Mesendoderm (in vitro differentiated cells): ENCODE measurements at regions not wholly inside any gene's neighbourhood (a gene's known extent, or its start where the extent isn't known, plus 50 kb on each side); places are given as distances from the start of the nearest gene placed in this dataset.

Experiments
- DNase-seq: peaks from one replicate; pipeline ENCODE4 v3.0.0; 2013
- H2AK5ac ChIP-seq: 2 replicates; pipeline ENCODE4 v1.6.1; 2013; ENCODE audit warnings: low read length, inconsistent platforms
- H2BK120ac ChIP-seq: 2 replicates; pipeline ENCODE4 v1.6.1; 2013; ENCODE audit warnings: low read depth, mild to moderate bottlenecking, low read length, moderate library complexity, mixed read lengths
- H2BK15ac ChIP-seq: replicated peaks from 2 replicates; pipeline ENCODE4 v1.6.1; 2013; ENCODE audit warnings: low read depth, mild to moderate bottlenecking, moderate library complexity
- H2BK5ac ChIP-seq: 2 replicates; pipeline ENCODE4 v1.6.1; 2013; ENCODE audit warnings: low read length, inconsistent platforms
- H3K18ac ChIP-seq: 2 replicates; pipeline ENCODE4 v1.6.1; 2013; ENCODE audit warnings: mild to moderate bottlenecking, low read length, mixed read lengths
- H3K23ac ChIP-seq: one replicate; pipeline ENCODE4 v1.6.1; 2013; ENCODE audit warnings: low read length
- H3K27ac ChIP-seq: 2 replicates; pipeline ENCODE4 v1.5.1; 2013; ENCODE audit warnings: low read depth, mild to moderate bottlenecking, inconsistent platforms, low read length, moderate library complexity
- H3K27me3 ChIP-seq: 2 replicates; pipeline ENCODE4 v1.6.1; 2013; ENCODE audit warnings: low read length, control low read depth, mild to moderate bottlenecking, inconsistent platforms; ENCODE audit not compliant: insufficient read depth, poor library complexity
- H3K36me3 ChIP-seq: 2 replicates; pipeline ENCODE4 v1.6.1; 2013; ENCODE audit warnings: low read length, inconsistent platforms; ENCODE audit not compliant: control insufficient read depth, insufficient read depth
- H3K4ac ChIP-seq: one replicate; pipeline ENCODE4 v1.6.1; 2013; ENCODE audit warnings: low read depth, mild to moderate bottlenecking, low read length, moderate library complexity
- H3K4me1 ChIP-seq: 2 replicates; pipeline ENCODE4 v1.6.1; 2013; ENCODE audit warnings: low read depth, low read length, inconsistent platforms; ENCODE audit not compliant: control insufficient read depth
- H3K4me2 ChIP-seq: 2 replicates; pipeline ENCODE4 v1.6.1; 2013; ENCODE audit warnings: low read length
- H3K4me3 ChIP-seq: 2 replicates; pipeline ENCODE4 v1.5.1; 2013; ENCODE audit warnings: mild to moderate bottlenecking, low read length
- H3K56ac ChIP-seq: one replicate; pipeline ENCODE4 v1.6.1; 2013; ENCODE audit warnings: low read length
- H3K79me1 ChIP-seq: 2 replicates; pipeline ENCODE4 v1.6.1; 2013; ENCODE audit warnings: low read length, inconsistent platforms
- H3K79me2 ChIP-seq: 2 replicates; pipeline ENCODE4 v1.6.1; 2013; ENCODE audit warnings: mild to moderate bottlenecking, low read length; ENCODE audit not compliant: control insufficient read depth, insufficient read depth
- H3K9ac ChIP-seq: 2 replicates; pipeline ENCODE4 v1.6.1; 2013; ENCODE audit warnings: low read length, inconsistent platforms
- H4K5ac ChIP-seq: one replicate; pipeline ENCODE4 v1.6.1; 2013; ENCODE audit warnings: low read length
- H4K8ac ChIP-seq: one replicate; pipeline ENCODE4 v1.6.1; 2013; ENCODE audit warnings: low read depth, mild to moderate bottlenecking, control low read depth, low read length, moderate library complexity
- WGBS: extraction: QIAGEN DNeasy Blood & Tissue Kit; methylation state at CpG from one replicate; pipeline ENCODE4 v1.1.7; 2013; ENCODE audit warnings: low lambda C conversion rate, missing lambda C conversion rate; ENCODE audit not compliant: insufficient coverage; ENCODE audit errors: extremely low coverage; 5-methylcytosine and 5-hydroxymethylcytosine counted together

DNA sequence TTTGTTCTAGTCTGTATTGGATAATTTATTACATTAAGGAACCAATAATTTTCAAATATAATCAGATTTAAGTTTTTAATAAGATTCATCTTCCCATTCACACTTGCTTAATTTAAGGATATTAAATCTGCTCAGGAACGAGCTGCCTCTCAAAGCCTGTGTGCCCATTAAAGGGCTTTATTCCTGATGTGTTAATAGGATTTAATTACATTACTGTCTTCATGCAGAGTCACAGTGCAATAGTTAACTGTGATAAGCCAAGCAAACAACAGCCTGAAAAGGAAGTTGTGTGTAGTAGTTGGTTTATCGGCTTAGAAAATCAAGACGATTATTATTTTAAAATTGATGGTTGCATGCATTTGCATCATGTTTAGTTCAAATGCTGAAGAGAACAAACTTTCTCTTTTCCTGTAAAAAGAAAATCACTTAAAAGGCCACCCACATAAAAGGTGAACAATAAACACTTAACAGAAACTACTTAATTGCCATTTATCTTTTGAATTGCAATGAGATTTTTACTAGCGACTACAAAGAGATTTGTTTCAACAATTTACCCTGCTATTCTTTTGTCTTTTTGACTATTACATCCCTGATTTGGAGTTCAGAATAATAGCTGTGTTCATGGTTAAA lies 174.6 kb downstream of the RWDD3 start:
- H3K23ac ChIP-seq: no peak overlapping the region
- no peak overlapping the region for H4K8ac ChIP-seq
- H3K9ac ChIP-seq: no peak overlapping the region
- H2AK5ac ChIP-seq: no peak overlapping the region
- H3K4me3 ChIP-seq: no peak overlapping the region
- H2BK5ac ChIP-seq: no peak overlapping the region
- H3K27me3 ChIP-seq: no peaks in the 10 kb centered on the region
- H2BK120ac ChIP-seq: no peak overlapping the region
- no peak overlapping the region for H3K27ac ChIP-seq
- H3K4me1 ChIP-seq: peaks cover 6% of the 10 kb centered on the region
- no peak overlapping the region for H2BK15ac ChIP-seq
- peak; percentile 68 for DNase-seq
- no peak overlapping the region for H3K4ac ChIP-seq
- no peak overlapping the region for H3K56ac ChIP-seq
- H3K79me2 ChIP-seq: no peaks in the 10 kb centered on the region
- H3K79me1 ChIP-seq: no peaks in the 10 kb centered on the region
- no peaks in the 10 kb centered on the region for H3K36me3 ChIP-seq
- no peak overlapping the region for H3K18ac ChIP-seq
- no peak overlapping the region for H4K5ac ChIP-seq
- WGBS: no CpG with 5 or more reads among the region's 4 CpGs
- H3K4me2 ChIP-seq: no peak overlapping the region

DNA sequence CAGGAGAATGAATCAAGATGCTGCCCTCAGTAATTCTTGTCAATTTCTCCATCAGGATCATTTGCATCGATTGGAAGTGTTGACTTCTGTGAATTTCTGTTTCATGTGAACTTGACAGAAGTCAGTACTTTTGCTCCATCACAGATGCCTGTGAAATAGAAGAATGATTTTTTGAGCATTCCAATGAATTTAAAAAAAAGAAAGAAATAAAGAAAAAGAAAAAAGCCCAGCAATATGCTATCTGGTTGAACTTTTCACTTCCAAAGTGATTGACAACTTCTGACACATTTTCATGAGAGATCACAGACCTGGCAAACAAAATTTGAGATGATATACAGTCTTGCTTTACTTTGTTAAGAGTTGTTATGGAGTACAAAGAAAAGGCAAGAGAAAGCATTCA lies 175.3 kb downstream of the RWDD3 start:
- H3K9ac ChIP-seq: no peak overlapping the region
- DNase-seq: no peak
- H2BK5ac ChIP-seq: peak overlapping the region; percentile 20
- no peak overlapping the region for H2BK15ac ChIP-seq
- H3K4me1 ChIP-seq: peaks cover 6% of the 10 kb centered on the region
- peak overlapping the region; percentile 23 for H3K27ac ChIP-seq
- H3K79me2 ChIP-seq: no peaks in the 10 kb centered on the region
- no peak overlapping the region for H4K5ac ChIP-seq
- peak overlapping the region; percentile 9 for H2BK120ac ChIP-seq
- H3K4me2 ChIP-seq: no peak overlapping the region
- no peaks in the 10 kb centered on the region for H3K79me1 ChIP-seq
- H3K56ac ChIP-seq: no peak overlapping the region
- H3K27me3 ChIP-seq: no peaks in the 10 kb centered on the region
- no peak overlapping the region for H3K4ac ChIP-seq
- no peak overlapping the region for H3K23ac ChIP-seq
- WGBS: no CpG with 5 or more reads among the region's 1 CpG
- no peak overlapping the region for H3K18ac ChIP-seq
- no peak overlapping the region for H2AK5ac ChIP-seq
- no peak overlapping the region for H3K4me3 ChIP-seq
- no peak overlapping the region for H4K8ac ChIP-seq
- no peaks in the 10 kb centered on the region for H3K36me3 ChIP-seq

- H4K5ac ChIP-seq: no peak overlapping the region
- no peak overlapping the region for H3K27ac ChIP-seq
- H3K79me2 ChIP-seq: no peaks in the 10 kb centered on the region
- no peak overlapping the region for H4K8ac ChIP-seq
- H3K79me1 ChIP-seq: no peaks in the 10 kb centered on the region
- no peaks in the 10 kb centered on the region for H3K36me3 ChIP-seq
- H3K23ac ChIP-seq: no peak overlapping the region
- peak overlapping the region; percentile 56 for H3K56ac ChIP-seq
- H2BK120ac ChIP-seq: peak overlapping the region; percentile 19
- no peak overlapping the region for H3K4me3 ChIP-seq
- H3K4me2 ChIP-seq: no peak overlapping the region
- no peak for DNase-seq
- peak overlapping the region; percentile 68 for H3K4ac ChIP-seq
- H3K9ac ChIP-seq: no peak overlapping the region
- H2BK15ac ChIP-seq: no peak overlapping the region
- no CpG with 5 or more reads among the region's 3 CpGs for WGBS
- H3K18ac ChIP-seq: peak overlapping the region; percentile 69
- peak overlapping the region; percentile 74 for H2BK5ac ChIP-seq
- H3K27me3 ChIP-seq: no peaks in the 10 kb centered on the region
- H2AK5ac ChIP-seq: peak overlapping the region; percentile 70
- peaks cover 6% of the 10 kb centered on the region for H3K4me1 ChIP-seq
Observed at GRCh38 chr1:95409901-95410300, 175.9 kb downstream of the RWDD3 start.

DNA sequence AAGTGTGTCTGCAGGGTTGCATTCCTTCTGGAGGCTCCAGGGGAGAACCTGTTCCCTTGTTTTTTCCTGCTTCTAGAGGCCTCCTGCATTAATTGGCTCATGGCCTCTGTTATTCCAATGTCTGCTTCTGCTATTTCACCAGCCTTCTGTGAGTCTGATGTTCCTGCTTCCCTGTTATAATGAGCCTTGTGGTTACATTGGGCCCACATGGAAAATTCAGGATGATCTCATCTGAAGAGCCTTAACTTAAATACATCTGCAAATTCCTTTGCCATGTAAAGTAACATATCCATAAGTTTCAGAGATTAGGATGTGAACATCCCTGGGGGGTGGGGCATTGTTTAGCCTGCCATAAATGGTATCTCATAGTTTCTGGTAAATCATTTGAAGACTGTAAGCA lies 181.1 kb downstream of the RWDD3 start:
- Histone ChIP-seq H3K4ac (no peak overlapping the region), H3K27me3 (no peaks in the 10 kb centered on the region), H3K79me1 (no peaks in the 10 kb centered on the region), H3K27ac (no peak overlapping the region), H2BK15ac (no peak overlapping the region), H3K4me3 (no peak overlapping the region), H2BK5ac (no peak overlapping the region), H3K79me2 (no peaks in the 10 kb centered on the region), H4K8ac (no peak overlapping the region), H2BK120ac (no peak overlapping the region), H3K56ac (no peak overlapping the region), H3K9ac (no peak overlapping the region), H3K4me2 (no peak overlapping the region), H3K36me3 (no peaks in the 10 kb centered on the region), H2AK5ac (no peak overlapping the region), H4K5ac (no peak overlapping the region), H3K23ac (no peak overlapping the region), H3K4me1 (no peaks in the 10 kb centered on the region), H3K18ac (no peak overlapping the region)
- no peak for DNase-seq

- no peak overlapping the region for H2AK5ac ChIP-seq
- no peak overlapping the region for H3K4ac ChIP-seq
- DNase-seq: no peak
- no peaks in the 10 kb centered on the region for H3K27me3 ChIP-seq
- no peak overlapping the region for H3K9ac ChIP-seq
- no peaks in the 10 kb centered on the region for H3K4me1 ChIP-seq
- no peak overlapping the region for H3K4me3 ChIP-seq
- no peak overlapping the region for H3K18ac ChIP-seq
- no peak overlapping the region for H2BK120ac ChIP-seq
- H3K36me3 ChIP-seq: no peaks in the 10 kb centered on the region
- H4K5ac ChIP-seq: no peak overlapping the region
- no peak overlapping the region for H2BK5ac ChIP-seq
- H2BK15ac ChIP-seq: peak overlapping the region; percentile 77
- WGBS: no CpG with 5 or more reads among the region's 1 CpG
- no peak overlapping the region for H3K23ac ChIP-seq
- no peak overlapping the region for H3K27ac ChIP-seq
- H3K79me2 ChIP-seq: no peaks in the 10 kb centered on the region
- H3K56ac ChIP-seq: no peak overlapping the region
- H3K79me1 ChIP-seq: no peaks in the 10 kb centered on the region
- no peak overlapping the region for H4K8ac ChIP-seq
- H3K4me2 ChIP-seq: no peak overlapping the region
Observed at GRCh38 chr1:95426772-95427171, 192.8 kb downstream of the RWDD3 start.

- no peak overlapping the region for H3K4me3 ChIP-seq
- H3K36me3 ChIP-seq: no peaks in the 10 kb centered on the region
- no peak overlapping the region for H2AK5ac ChIP-seq
- no peak overlapping the region for H3K4ac ChIP-seq
- H2BK15ac ChIP-seq: no peak overlapping the region
- H3K79me2 ChIP-seq: no peaks in the 10 kb centered on the region
- H2BK120ac ChIP-seq: no peak overlapping the region
- no peak overlapping the region for H3K4me2 ChIP-seq
- no peaks in the 10 kb centered on the region for H3K4me1 ChIP-seq
- DNase-seq: no peak
- H4K8ac ChIP-seq: no peak overlapping the region
- H3K27ac ChIP-seq: no peak overlapping the region
- no peak overlapping the region for H3K18ac ChIP-seq
- H3K79me1 ChIP-seq: no peaks in the 10 kb centered on the region
- H2BK5ac ChIP-seq: no peak overlapping the region
- no peak overlapping the region for H3K9ac ChIP-seq
- H3K56ac ChIP-seq: no peak overlapping the region
- no peak overlapping the region for H3K23ac ChIP-seq
- H3K27me3 ChIP-seq: no peaks in the 10 kb centered on the region
- no peak overlapping the region for H4K5ac ChIP-seq
Observed at GRCh38 chr1:95427525-95427924, 193.5 kb downstream of the RWDD3 start.
